NCI-H187 (cell line): ENCODE measurements at regions not wholly inside any gene's neighbourhood (a gene's known extent, or its start where the extent isn't known, plus 50 kb on each side); places are given as distances from the start of the nearest gene placed in this dataset.

Source experiments
- DNase-seq, 2 experiments: peaks; one replicate each; lab custom pipeline; 2025; lab: John Stamatoyannopoulos, UW

DNA sequence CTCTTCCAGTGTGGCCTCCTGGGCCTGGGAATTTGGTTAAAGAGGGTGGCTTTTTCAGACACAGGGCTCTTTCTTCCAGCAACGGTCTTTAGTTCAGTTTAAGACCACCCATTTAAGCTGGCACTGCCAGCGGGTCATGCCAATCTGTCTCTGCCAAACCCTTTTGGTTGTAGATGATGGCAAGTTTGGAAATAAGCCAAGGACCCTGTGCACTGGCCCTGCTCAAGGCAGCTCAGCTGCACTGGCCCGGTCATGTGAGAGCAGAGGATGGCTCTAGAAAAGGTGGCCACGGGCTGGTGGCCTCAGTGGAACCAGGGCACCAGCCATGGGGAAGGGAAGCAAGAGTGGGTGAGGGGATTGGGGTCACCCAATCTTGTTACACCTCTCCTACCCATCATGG lies 294.1 kb downstream of the GLRX3 start:
- DNase-seq: no peak

DNA sequence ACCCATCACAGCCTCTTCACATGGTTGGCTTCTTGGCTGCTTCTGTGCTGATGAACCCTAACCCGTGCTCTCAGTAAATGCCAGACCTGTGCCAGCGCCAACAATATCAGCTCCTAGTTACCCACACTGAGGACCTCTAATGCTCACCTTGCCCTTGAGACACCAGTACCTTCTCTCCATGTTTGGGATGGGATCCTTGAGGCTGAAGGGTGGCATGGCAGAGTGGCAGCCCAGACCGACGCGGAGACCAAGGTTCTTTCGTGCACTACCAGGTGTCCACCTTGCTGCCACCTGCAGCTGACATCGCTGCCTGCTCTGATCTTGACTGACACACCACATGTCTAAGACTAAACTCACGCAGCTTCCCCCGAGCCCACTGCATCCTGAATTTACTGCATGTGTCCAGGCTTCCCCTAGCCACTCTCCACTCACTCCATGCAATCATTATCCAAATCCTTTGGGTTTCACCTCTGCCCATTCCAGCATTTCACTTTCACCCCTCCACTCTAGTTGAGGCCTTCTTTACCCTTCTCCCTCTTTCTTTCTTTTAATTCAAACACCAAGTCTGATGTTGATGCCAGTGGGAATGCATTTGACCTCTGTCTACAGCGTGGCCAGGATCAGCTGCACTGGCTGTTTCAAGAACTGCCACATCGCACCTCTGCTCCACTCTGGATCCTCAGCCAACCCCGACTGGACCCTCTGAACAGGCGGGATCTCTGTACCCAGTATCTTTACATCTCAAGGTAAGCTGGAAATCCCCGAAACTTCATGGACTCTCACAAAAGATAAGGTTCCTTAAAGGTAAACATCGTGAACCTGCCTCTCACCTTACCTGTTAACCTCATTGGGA lies 294.9 kb downstream of the GLRX3 start:
- no peak for DNase-seq

DNA sequence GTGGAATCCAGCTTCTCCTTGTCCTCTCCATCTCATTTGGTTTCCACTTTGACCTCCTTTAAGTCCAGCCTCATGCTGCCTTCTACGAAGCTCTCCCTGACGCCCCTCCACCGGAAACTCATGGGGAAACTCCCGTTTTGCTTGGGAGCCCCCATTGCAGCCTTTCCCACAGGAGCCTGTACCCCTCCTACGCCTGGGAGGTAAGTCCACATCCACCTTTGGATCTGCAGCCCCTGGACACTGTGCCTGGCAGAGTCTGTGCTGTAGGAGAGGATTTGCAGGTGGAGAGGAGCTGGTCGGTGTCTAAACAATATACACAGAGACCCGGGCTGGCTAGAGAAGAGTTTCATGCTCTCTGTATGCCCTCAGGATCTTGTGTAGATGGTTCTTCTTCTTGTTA lies 296.1 kb downstream of the GLRX3 start:
- no peak for DNase-seq

DNA sequence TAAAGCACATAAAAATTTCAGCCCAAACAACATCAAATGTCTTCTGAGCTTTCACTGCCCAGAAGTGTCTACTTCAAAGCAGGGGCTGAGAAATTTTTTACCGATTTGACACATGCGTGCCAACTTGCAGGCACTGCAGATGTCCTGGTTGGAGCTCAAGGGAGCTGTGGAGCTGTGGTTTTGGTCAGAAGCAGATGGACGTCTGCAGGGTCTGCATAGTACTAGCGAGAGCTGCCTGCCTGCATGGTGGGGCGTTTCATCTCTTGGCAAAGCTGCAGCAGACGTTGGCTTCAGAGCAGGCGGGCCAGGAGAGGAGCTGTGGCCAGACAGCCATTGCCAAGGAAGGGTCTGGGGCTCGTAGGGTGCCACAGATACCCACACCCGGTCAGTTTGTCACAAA lies 296.7 kb downstream of the GLRX3 start:
- no peak for DNase-seq

DNA sequence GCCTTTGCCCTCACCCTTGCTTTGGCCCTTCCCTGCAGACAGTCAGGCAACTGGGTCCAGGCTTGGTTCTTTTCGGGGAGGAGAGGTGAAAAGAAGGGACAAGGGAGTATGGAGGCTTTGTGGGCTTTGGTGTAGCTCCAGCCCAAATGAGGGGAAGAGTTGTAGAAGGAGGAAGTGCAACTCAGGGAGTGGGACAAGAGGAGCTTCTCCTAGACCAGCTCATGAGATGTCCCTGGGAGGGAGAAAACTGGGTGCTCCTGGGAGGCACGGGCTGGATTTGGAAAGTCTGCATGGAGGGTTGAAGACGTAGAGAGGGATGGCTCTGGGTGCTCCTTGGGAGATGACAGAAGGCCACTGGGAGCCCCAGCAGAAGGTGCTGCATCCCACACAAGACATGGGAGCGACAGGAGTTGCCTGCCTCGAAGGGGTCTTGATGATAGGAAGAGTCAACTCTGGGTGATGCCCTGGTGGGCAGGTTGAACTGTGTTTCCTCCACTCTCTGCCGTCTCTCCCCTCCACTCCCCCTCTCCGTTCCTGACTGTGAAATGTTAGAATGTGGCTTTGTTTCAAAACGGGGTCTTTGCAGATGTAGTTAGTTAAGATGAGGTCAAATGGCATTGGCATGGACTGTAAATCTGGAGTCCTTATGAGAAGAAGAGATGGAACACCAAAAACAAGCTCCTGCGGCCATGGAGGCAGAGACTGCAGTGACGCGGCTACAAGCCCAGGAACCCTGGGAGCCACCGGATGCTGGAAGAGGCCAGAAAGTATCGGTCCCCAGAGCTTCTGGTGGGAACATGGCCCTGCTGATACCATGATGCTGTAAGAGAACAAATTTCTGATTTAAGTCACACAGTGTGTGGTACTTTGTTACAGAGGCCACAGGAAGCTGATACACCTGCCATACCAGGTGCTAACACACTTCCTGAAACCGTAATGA lies 298.5 kb downstream of the GLRX3 start:
- no peak for DNase-seq

DNA sequence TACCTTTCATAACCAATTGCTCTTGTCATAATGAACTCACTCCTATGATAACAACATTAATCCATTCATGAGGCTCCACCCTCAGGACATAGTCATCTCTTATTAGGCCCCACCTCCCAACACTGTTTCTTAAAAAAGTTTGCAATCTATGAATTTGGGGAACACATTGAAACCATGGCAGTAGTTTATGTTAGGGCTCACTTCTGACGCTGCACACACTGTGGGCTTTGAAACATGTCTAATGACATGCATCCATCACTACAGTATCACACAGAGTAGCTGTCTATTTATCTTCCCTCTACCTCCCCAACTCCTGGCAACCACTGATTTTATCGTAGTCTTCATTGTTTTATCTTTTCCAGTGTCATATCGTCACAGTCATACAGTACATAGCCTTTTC lies 299.8 kb downstream of the GLRX3 start:
- no peak for DNase-seq

DNA sequence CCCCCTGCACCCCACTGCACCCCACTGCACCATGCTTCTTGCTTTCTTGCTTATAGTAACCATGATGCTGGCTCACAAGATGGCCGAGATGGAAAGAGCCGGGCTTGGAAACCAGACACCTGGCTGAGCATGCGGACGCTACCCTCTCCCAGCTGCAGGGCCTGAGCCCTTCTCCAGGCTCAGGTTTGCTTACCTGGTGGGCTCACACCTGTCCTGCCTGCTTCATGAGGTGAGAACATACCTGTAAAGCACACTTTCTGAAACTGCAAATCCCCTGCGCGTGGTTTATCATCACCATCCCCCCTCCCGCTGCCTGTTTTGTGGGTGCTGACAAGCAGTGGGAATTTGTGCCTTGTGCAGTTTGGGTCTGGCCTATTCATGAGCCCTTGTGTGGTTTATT lies 302.7 kb downstream of the GLRX3 start:
- peak; percentile 0 to 23 for DNase-seq

DNA sequence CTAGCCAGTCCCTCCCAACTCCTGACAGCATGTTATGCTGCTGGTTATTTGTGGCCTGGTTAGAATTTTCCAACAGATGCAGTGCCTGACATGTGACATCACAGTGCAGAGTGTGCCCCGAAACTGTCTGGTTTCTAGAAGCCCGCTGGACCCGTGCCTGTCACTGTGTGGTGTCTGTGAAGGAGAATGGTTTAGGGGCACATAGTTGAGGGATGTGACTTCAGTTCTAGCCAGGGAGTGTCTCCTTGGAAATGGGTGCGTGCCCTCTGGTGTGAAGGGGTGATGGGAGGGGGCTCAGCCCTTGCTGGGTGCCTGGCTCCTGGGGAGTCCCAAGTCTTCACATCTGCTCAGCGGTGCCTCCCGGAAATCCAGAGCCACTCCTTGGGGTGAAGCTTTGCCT lies 303.6 kb downstream of the GLRX3 start:
- no peak for DNase-seq

DNA sequence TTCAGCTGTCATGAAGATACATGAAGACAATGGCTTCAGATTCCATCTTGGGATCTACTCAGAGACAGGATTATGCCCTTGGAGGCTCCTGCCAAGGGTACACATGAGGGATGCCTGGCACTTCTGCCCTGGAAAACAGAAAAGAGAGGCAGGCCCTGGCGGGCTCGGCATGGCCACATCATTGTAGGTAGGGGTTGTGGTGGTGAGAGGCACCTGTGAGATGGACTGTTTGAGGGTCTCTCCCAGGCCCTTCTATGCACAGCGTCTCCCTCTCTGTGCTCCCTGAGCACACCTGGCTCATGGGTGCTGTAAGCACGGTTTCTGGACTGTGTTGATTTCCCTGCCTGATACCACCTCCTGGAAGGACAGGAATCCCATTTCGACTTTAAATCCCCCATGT lies 304.3 kb downstream of the GLRX3 start:
- DNase-seq: no peak

DNA sequence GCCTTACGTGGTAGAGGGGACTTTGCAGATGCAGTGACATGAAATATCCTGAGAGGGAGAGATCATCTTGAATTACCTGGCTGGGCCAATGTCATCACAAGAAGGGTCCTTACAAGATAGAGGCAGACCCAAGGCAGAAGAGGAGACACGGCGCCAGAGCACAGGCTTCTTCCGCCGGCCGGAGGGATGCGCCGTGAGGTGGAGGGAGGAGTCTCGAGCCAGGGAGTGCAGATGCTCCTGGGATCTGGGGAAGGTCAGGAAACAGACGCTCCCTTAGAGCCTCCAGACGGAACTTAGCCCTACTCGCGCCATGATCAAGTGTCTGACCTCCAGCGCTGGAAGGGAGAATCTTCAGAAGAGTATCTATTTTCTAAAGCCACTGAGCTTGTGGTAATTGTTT lies 304.8 kb downstream of the GLRX3 start:
- DNase-seq: no peak

DNA sequence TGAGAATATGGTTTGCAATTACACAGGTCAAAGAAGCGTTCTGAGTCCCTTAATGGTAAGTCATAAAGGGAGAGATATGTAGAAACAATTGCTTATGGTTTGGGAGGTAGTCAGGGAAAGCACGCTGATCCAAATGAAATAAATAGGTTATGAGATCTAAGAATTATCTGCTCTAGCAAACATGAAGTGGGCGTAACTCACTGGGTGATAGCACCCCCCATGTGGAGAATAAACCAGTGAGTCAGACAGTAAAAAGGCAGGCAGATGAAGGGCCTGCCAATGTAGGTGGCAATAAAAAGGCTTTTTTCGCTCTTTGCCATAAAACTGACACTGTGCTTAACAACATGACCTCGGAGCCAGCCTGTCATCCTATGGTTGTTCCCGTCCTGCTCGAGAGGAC lies 306.9 kb downstream of the GLRX3 start:
- DNase-seq: no peak

DNA sequence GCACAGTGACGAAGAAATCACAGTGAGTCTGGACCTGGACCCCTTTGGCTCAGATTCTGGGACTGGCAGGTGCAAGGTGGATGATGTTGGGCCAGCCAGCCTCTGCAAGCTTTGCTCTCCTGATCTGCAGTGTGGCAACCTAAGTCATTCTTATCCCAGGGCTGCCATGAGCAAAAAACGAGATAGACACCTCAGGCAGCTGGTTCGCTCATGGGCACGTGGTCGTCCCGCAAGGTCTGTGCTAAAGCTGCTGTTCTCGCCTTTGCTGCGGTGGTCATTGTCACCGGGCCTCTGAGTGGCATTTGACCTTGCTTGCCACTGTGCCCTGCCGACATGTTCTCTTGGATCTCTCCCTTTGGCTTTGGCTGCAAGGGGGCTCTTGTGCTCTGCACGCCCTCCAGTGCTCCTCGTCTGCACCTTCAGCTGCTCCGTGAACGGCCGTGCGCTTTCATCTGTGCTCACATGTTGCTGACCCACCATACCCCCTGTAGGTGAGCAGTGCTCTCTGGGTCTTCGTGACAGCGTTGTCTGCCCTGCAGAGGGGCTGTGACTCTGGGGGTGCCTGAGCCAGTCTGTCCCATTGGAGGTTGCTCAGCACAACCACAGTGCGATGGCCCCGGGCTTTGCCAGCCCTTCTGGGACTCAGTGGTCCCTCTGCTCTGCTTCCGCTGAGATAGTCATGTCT lies 317.0 kb downstream of the GLRX3 start:
- no peak for DNase-seq

DNA sequence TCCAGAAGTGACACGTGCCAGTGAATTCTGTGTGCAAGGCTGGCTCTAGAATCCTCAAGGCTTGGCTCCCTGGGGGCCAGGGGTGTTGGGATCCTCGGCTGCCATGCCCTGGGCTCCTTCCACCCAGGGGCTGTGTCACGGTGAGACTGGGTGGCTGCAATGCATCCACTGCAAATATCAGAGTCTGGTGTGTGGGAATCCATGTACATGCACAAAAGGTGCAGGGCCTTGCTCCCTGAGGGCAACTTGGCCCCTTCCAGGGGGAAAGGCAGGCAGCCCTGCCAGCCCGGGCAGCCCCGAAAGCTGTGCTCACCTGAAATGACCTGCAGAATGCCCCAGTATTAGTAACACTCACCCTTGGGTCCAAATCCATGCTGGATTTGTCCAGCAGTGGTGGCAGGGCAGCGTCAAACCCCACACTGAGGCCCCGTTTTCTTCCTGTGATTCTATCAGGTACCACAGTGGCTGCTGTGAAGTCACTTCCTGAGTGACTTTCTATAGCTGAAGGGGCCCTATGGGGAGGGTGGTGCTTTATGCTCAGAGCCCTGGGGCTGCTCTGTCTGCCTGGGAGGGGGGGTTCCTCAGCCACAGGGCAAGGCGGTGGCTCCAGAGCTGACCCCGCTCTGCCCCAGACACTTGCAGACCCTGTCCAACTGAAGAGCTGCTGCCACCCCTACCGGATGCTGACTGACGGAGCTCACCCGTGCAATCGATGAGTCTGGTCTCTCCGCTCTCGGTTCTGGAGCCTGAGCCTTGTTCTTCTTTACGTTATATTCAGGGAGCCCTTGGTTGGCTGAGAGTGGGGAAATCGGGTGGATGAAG lies 317.7 kb downstream of the GLRX3 start:
- DNase-seq: no peak

DNA sequence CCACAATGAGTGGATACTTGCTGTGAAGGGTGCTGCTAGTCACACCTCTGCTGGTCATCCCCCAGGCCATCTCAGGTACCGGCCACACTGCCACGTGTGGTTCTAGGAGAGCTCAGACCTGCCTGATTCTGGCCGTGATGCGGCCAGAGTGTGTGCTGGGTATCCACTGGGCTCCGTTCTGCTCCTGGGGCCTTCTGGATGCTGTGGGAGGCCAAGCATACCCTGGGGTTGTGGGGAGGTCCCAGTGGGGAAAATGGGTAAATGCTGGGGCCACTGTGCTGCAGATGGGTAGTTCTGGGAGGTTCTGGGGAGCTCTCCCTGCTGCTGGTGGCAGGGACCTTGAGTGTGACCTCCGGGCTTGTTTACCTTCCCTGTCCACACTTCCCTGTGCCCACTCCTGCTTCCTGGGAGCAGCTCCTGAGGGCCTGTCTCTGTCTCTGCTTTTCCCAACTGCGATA lies 318.4 kb downstream of the GLRX3 start:
- no peak for DNase-seq

DNA sequence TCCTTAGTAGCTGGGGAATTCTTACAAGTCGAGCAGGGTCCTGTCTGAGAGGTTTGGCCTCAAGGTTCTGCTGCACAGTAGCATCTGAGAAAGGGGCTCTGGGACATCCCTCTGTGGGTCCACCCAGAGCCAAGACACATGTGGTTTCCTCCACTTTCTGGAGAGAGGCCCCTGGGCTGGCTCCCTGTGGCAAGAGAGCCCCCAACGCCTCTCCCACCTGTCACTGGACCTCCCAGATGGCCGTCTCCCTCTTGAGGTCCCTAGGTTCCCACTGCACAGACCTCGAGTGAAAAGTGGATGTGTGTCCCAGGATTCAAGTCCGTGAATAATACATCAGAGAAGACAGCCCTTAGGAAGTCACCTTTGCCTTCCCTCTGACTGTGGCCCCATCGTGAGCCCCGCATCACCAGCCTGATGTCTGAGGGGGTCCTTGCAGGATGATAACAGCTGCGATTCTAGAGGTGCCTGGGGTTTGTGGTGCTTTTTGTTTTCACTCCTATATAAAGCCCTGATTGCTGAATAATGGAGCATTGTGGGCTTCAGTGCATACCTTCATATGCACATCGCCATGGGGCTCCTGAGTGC lies 319.0 kb downstream of the GLRX3 start:
- DNase-seq: no peak

DNA sequence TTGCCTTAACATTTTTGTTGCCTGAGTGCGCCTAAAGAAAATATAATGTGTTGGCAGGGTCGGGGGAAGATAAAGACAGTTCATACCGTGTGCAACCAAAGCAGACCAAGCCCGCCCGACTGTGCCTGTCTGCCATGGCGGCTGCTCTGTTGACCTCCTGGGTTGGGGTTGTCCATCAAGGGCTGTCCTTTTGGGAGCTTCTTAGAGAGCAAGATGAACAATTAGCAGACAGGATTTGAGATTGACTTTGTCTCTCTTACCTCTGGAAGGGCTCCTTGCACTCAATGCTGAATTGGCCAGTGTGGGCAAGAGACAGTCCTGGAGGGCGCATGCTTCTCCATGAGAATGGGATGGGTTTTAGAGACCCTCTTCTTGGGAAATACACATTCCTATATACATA lies 319.6 kb downstream of the GLRX3 start:
- DNase-seq: no peak

DNA sequence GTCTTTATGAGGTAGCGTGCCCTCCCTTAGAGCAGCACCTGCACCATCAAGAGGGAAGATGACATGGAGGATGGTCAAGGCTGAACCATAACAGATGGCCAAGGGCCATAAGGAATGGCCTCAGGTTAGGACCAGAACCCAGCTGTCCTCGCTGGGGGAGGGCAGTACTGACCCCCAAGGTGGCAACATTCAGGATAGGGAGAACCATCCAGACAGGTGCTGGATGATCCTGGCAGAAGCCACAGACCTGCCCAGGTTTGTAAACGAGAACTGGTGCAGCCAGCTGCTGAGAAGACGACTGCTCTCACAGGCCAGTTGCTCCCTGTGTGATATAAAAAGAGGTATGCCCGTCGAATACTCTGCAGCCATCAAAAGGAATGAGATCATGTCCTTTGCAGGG lies 320.4 kb downstream of the GLRX3 start:
- no peak for DNase-seq

DNA sequence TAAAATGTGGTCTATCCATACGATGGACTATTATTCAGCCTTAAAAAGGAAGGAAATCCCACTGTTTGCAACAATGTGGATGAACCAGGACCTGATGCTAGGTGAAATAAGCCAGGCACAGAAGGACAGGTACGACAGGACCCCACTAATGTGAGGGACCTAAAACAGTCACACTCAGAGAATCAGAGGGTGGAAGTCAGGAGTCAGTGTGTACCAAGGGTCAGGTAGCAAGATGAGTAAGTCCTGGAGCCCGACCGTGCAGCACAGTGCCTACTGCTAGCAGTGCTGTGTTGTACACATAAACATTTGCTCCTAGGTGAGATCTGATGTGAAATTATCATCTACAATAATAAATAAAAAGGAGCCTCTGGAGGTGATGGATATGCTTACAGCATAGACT lies 322.3 kb downstream of the GLRX3 start:
- DNase-seq: no peak

DNA sequence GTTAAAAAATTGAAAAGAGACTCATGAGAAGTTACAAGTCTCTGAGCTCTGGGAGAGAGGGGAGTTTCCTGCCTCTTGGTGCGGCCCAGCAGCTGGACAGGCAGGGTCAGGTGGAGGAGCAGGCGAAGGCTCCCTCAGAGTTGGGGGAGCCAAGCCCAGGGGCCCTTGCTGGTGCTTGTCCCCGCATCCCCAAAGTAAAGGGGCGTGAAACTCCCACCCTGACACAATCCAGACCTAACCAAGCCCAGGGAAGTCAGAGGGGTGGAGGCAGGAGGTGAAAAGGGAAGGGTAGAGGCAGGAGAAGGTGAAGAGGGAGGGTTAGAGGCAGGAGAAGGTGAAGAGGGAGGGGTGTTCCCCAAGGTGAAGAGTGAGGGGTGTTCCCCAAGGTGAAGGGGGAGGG lies 322.8 kb downstream of the GLRX3 start:
- DNase-seq: no peak

DNA sequence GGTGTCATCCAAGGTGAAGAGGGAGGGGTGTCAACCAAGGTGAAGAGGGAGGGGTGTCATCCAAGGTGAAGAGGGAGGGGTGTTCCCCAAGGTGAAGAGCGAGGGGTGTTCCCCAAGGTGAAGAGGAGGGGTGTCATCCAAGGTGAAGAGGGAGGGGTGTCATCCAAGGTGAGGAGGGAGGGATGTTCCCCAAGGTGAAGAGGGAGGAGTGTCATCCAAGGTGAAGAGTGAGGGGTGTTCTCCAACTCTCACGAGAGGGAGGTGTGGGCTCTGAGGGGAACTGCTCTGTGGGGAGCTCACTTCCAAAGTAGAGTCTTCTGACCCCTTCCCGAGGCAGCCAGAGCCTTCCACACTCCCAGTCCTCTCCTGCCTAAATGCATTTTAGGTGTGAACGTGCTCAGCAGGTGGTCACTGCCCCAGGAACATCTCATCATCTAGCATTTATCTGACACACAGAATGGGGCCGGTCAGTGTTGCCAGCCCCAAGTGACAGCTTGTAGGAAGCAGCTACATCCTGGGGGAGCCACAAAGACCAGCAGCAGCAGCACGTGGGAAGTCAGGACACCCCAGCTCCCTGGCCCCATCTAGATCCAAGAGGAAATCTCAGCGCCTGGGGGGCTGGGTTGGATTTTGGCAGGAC lies 323.8 kb downstream of the GLRX3 start:
- DNase-seq: no peak

DNA sequence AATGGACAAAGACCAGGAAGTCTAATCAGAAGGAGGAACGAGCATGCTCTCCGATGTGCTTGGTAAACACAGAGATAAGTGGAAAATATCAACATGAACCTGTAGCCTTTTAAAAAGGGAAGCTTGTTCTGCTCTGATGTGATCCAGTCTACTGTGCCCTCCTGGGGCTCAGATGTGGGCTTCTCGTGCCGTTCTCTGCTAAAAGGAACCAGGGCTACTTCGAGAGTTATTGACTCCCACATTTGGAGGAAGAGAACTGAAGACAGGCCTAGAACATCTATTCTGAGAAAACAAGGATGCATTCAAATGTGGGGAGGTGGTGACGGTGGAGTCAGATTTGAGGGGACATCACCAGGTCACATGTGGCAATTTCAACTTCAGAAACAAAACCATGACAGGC lies 325.4 kb downstream of the GLRX3 start:
- no peak for DNase-seq
